Esophagus muscularis mucosa (tissue), 4 donors: ENCODE measurements at regions not wholly inside any gene's neighbourhood (a gene's known extent, or its start where the extent isn't known, plus 50 kb on each side); places are given as distances from the start of the nearest gene placed in this dataset.

Source experiments
- CTCF ChIP-seq, 3 experiments: fragments of 200-600 bp in 2 of 3; fragments of 450-650 bp in 1 of 3; sonication (generic) in 2 of 3; IDR thresholded peaks; one replicate each; pipeline ENCODE4 v1.5.1; 2017 to 2019; ENCODE audit warnings: antibody characterized with exemption in 3 of 3, mild to moderate bottlenecking in 2 of 3, moderate library complexity in 1 of 3
- EP300 ChIP-seq: sonication (generic); formaldehyde crosslinking; IDR thresholded peaks from one replicate; pipeline ENCODE4 v1.6.1; 2017; ENCODE audit warnings: antibody characterized with exemption
- POLR2A ChIP-seq: fragments of 450-650 bp; IDR thresholded peaks from one replicate; pipeline ENCODE4 v1.6.1; 2017; ENCODE audit warnings: antibody characterized with exemption, moderate library complexity, mild to moderate bottlenecking, low read depth
- POLR2AphosphoS5 ChIP-seq, 2 donors: sonication (generic); formaldehyde crosslinking; IDR thresholded peaks; one replicate each; pipeline ENCODE4 v1.6.1; 2017; ENCODE audit warnings: antibody characterized with exemption in 2 of 2

- no peak for TF ChIP-seq EP300
- no peak for TF ChIP-seq POLR2AphosphoS5 (IDR thresholded peaks at IDR 0.05)
- TF ChIP-seq POLR2A: no peak
- TF ChIP-seq CTCF (IDR thresholded peaks at IDR 0.05): no peak
Measured at GRCh38 chr9:26142201-26142600, 464.0 kb upstream of the TUSC1 start.
